Endothelial cell (in vitro differentiated cells): ENCODE measurements at regions not wholly inside any gene's neighbourhood (a gene's known extent, or its start where the extent isn't known, plus 50 kb on each side); places are given as distances from the start of the nearest gene placed in this dataset.

Experiments used
- DNase-seq: peaks from one replicate; pipeline ENCODE4 v3.0.0; 2021; ENCODE audit warnings: low spot score
- H3K27ac Mint-ChIP-seq: one replicate; pipeline ENCODE4 v1.8.0; 2021; ENCODE audit warnings: mixed read lengths, inconsistent platforms; ENCODE audit not compliant: unreplicated experiment
- H3K27me3 Mint-ChIP-seq: one replicate; pipeline ENCODE4 v1.8.0; 2021; ENCODE audit warnings: mild to moderate bottlenecking, moderate library complexity, mixed read lengths, inconsistent platforms; ENCODE audit not compliant: unreplicated experiment
- H3K36me3 Mint-ChIP-seq: one replicate; pipeline ENCODE4 v1.8.0; 2021; ENCODE audit warnings: mild to moderate bottlenecking, low read depth, mixed read lengths, inconsistent platforms; ENCODE audit not compliant: unreplicated experiment
- H3K4me1 Mint-ChIP-seq: one replicate; pipeline ENCODE4 v1.8.0; 2021; ENCODE audit warnings: mild to moderate bottlenecking, mixed read lengths, inconsistent platforms; ENCODE audit not compliant: unreplicated experiment
- H3K4me3 Mint-ChIP-seq: one replicate; pipeline ENCODE4 v1.8.0; 2021; ENCODE audit warnings: mild to moderate bottlenecking, mixed read lengths, inconsistent platforms; ENCODE audit not compliant: unreplicated experiment
- H3K9me3 Mint-ChIP-seq: one replicate; pipeline ENCODE4 v1.8.0; 2021; ENCODE audit warnings: mixed read lengths, inconsistent platforms; ENCODE audit not compliant: unreplicated experiment
- TF ChIP-seq, protein P1 (sequence below): fragments of 200-600 bp; sonication (generic); IDR thresholded peaks from one replicate; pipeline ENCODE4 v1.5.0; 2021; ENCODE audit warnings: antibody characterized with exemption; ENCODE audit not compliant: unreplicated experiment

- Mint-ChIP-seq H3K27ac (no peak overlapping the region), H3K27me3 (no peaks in the 10 kb centered on the region), H3K4me1 (no peaks in the 10 kb centered on the region), H3K4me3 (no peak overlapping the region), H3K9me3 (no peaks in the 10 kb centered on the region), H3K36me3 (no peaks in the 10 kb centered on the region)
- no peak for DNase-seq
- TF ChIP-seq, protein P1, sequence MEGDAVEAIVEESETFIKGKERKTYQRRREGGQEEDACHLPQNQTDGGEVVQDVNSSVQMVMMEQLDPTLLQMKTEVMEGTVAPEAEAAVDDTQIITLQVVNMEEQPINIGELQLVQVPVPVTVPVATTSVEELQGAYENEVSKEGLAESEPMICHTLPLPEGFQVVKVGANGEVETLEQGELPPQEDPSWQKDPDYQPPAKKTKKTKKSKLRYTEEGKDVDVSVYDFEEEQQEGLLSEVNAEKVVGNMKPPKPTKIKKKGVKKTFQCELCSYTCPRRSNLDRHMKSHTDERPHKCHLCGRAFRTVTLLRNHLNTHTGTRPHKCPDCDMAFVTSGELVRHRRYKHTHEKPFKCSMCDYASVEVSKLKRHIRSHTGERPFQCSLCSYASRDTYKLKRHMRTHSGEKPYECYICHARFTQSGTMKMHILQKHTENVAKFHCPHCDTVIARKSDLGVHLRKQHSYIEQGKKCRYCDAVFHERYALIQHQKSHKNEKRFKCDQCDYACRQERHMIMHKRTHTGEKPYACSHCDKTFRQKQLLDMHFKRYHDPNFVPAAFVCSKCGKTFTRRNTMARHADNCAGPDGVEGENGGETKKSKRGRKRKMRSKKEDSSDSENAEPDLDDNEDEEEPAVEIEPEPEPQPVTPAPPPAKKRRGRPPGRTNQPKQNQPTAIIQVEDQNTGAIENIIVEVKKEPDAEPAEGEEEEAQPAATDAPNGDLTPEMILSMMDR, result no peak
These were observed 227.4 kb upstream of the THRB start for GRCh38 chr3:24722087-24722486.

DNA sequence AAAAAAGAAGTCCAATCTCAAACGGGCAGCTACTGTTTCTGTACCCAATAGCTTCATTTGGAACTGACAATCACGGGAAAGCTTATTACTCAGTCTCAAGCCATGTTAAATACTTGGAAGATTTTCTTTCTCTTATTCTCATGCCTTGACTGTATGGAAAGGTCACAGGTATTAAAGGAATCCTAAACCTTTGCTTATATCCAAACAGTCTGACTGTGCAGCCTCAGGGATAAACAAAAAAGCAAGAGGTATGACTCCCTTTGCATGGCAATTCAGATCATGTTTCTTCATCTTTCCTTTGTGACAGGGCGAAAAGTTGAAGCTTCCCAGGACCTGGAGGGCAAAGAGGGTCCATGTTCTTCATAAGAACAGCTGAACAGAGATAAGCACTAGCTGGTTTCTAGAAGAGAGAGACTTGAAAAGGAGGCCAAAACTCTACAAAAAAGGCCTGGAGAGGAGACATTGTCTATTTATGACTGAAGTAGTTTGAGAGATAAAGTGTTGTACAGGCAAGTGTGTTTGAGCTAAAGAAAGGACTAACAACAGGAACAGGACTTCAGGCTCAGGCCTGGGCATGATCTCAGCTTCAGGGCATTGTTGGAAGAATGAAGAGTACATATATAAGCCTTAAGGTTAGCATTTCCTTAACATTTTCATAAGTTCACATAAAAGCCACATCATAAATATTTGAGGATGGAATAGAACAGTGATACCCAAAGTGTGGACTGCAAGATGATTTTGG lies 231.0 kb upstream of the THRB start:
- DNase-seq, result no peak
- Mint-ChIP-seq H3K36me3 (no peaks in the 10 kb centered on the region), H3K27ac (no peak overlapping the region), H3K27me3 (no peaks in the 10 kb centered on the region), H3K9me3 (no peaks in the 10 kb centered on the region), H3K4me3 (no peak overlapping the region), H3K4me1 (no peaks in the 10 kb centered on the region)
- TF ChIP-seq, protein P1, result no peak

GRCh38 chr3:24726423-24726822 lies 231.8 kb upstream of the THRB start:
- TF ChIP-seq, protein P1, result no peak
- Mint-ChIP-seq H3K27ac (no peak overlapping the region), H3K4me1 (no peaks in the 10 kb centered on the region), H3K9me3 (no peaks in the 10 kb centered on the region), H3K27me3 (no peaks in the 10 kb centered on the region), H3K36me3 (no peaks in the 10 kb centered on the region), H3K4me3 (no peak overlapping the region)
- DNase-seq, result no peak

- Mint-ChIP-seq H3K36me3 (no peaks in the 10 kb centered on the region), H3K4me3 (no peak overlapping the region), H3K4me1 (no peaks in the 10 kb centered on the region), H3K27me3 (no peaks in the 10 kb centered on the region), H3K27ac (no peak overlapping the region), H3K9me3 (no peaks in the 10 kb centered on the region)
- no peak for DNase-seq
- TF ChIP-seq, protein P1, result no peak
These were observed 235.5 kb upstream of the THRB start for GRCh38 chr3:24730173-24730572.

GRCh38 chr3:24734019-24734418 lies 239.4 kb upstream of the THRB start:
- Mint-ChIP-seq H3K4me3 (no peak overlapping the region), H3K27ac (no peak overlapping the region), H3K36me3 (no peaks in the 10 kb centered on the region), H3K4me1 (peaks cover 4% of the 10 kb centered on the region), H3K9me3 (no peaks in the 10 kb centered on the region), H3K27me3 (no peaks in the 10 kb centered on the region)
- TF ChIP-seq, protein P1, result no peak
- no peak for DNase-seq
